ENCODE measurements at regions not wholly inside any gene's neighbourhood (a gene's known extent, or its start where the extent isn't known, plus 50 kb on each side); places are given as distances from the start of the nearest gene placed in this dataset.

GRCh38 chr2:65501836-65502235, 69.4 kb upstream of the SPRED2 start:
- TF ChIP-seq CTCF (conservative IDR thresholded peaks at IDR 0.05; ENCODE audit: low read length): no peak
- no peak for TF ChIP-seq EZH2phosphoT487 (IDR thresholded peaks at IDR 0.05; ENCODE audit: borderline replicate concordance)

All from Loucy (cell line).